ENCODE measurements at regions not wholly inside any gene's neighbourhood (a gene's known extent, or its start where the extent isn't known, plus 50 kb on each side); places are given as distances from the start of the nearest gene placed in this dataset.
A peak's percentile ranks its signal among the peaks of the same experiment; 100 is the strongest.

DNA sequence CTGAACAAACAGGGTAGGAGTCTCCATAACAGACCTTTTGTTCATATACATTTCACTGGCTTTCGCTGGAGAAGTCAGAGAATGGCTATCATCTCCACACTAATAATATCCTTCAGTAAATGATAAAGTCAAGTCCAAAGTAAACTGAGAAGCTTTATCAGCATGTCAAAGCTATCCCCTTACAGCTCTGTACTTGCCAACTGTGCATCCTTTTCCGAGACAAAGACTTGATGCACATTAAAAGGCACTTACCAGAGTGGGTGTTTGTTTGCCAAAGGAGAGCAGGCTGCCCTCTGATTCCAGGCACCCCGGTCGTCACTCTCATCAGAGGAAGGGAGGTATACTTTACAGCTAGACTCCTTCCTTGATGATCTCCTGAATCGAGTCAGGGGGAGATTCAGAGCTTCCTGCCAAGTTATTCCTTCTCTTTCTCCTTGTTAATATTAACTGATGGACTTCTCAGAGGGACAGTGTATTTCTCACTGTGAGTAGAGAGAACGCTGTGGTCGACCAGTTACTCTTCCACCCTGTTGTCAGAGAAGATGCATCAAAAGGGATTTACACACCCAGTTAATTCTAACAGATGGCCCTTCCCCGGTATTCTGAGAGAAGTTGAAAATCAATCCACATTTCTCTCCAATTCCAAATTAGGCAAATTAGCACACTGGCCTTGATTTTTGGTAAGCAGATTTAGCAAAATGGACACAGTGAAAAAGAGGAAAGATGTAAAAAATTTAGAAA lies 504.7 kb upstream of the NR2F2 start:
- H4K20me1 ChIP-seq (ENCODE audit: control insufficient read depth, extremely low read depth, insufficient read depth, low read length) = no peaks in the 10 kb centered on the region
- dilution Hi-C loops (cut with MboI; ENCODE audit: extremely low pct_ligation_motif_present, low sequenced_read_pairs) = no loop called here
- no peak for FAIRE-seq
- no peak for DNase-seq (ENCODE audit: low read depth, low spot score)
- no peaks in the 10 kb centered on the region for H3K79me2 ChIP-seq (ENCODE audit: control insufficient read depth, insufficient read depth, low read length)
- TF ChIP-seq, protein P1, sequence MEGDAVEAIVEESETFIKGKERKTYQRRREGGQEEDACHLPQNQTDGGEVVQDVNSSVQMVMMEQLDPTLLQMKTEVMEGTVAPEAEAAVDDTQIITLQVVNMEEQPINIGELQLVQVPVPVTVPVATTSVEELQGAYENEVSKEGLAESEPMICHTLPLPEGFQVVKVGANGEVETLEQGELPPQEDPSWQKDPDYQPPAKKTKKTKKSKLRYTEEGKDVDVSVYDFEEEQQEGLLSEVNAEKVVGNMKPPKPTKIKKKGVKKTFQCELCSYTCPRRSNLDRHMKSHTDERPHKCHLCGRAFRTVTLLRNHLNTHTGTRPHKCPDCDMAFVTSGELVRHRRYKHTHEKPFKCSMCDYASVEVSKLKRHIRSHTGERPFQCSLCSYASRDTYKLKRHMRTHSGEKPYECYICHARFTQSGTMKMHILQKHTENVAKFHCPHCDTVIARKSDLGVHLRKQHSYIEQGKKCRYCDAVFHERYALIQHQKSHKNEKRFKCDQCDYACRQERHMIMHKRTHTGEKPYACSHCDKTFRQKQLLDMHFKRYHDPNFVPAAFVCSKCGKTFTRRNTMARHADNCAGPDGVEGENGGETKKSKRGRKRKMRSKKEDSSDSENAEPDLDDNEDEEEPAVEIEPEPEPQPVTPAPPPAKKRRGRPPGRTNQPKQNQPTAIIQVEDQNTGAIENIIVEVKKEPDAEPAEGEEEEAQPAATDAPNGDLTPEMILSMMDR (optimal IDR thresholded peaks at IDR 0.05 in 1 of 3, IDR thresholded peaks at IDR 0.05 in 1 of 3, conservative IDR thresholded peaks at IDR 0.05 in 1 of 3; ENCODE audit: extremely low read depth in 1 of 3, insufficient read depth in 2 of 3, low read length in 3 of 3) = no peak
- no peak for TF ChIP-seq EZH2 (IDR thresholded peaks at IDR 0.05; ENCODE audit: low read length)
- no peaks in the 10 kb centered on the region for H3K9me3 ChIP-seq (ENCODE audit: control insufficient read depth, low read depth, low read length)
- no peak overlapping the region for H3K27ac ChIP-seq (ENCODE audit: control insufficient read depth, insufficient read depth, low read length)
- no peak overlapping the region for H2AFZ ChIP-seq (ENCODE audit: control insufficient read depth, low read length)
- H3K4me1 ChIP-seq (ENCODE audit: control insufficient read depth, extremely low read depth, insufficient read depth, low read length) = no peaks in the 10 kb centered on the region
- H3K9me1 ChIP-seq (ENCODE audit: control insufficient read depth, extremely low read depth, insufficient read depth, low read length) = no peaks in the 10 kb centered on the region
- no peaks in the 10 kb centered on the region for H3K27me3 ChIP-seq (ENCODE audit: control insufficient read depth, extremely low read depth, insufficient read depth, low read length)
- H3K4me3 ChIP-seq (ENCODE audit: control insufficient read depth in 2 of 3, extremely low read depth in 1 of 3, insufficient read depth in 2 of 3, low read depth in 1 of 3, low read length in 3 of 3) = no peak overlapping the region
- no peak overlapping the region for H3K4me2 ChIP-seq (ENCODE audit: control insufficient read depth, extremely low read depth, insufficient read depth, low read depth, low read length)
- H3K9ac ChIP-seq (ENCODE audit: control insufficient read depth, extremely low read depth, insufficient read depth, low read length) = no peak overlapping the region
- no peaks in the 10 kb centered on the region for H3K36me3 ChIP-seq (ENCODE audit: control insufficient read depth in 2 of 2, extremely low read depth in 1 of 2, insufficient read depth in 2 of 2, low read length in 2 of 2)

DNA sequence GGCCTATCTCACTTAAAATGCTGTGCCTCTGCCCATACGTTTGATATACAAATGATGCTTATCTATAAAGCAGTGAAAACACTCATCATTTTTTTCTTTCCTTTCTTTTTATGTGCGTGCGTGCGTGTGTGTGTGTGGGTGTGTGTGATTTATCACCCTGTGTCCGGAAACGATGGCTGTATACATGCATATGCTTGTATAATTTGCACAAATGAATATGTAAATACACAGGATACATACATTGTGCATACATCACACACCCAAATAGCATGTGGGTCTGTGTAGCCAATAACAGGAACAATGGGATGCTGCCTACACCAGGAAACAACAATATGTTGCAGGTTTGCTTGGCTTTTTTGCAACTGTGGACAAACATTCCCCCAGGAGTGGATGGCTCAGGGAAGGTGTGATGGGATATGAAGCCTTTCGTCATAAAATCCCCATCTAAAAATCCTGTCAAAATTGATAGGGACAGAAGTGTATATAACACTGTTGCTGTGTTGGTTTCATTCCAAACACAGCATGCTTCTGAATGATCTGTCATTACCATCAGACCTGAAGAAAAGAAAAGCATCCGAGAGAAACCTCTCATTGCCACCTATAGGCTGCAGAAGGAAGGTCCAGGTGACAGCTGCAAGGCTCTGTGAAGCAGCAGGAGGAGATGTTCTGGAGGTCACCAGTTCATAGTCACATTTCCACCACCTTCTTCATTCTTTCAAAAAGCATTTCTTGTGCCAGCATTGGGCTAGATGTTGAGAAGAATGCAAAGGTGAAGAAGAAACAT lies 503.9 kb upstream of the NR2F2 start:
- Histone ChIP-seq H3K4me3 (ENCODE audit: control insufficient read depth in 2 of 3, extremely low read depth in 1 of 3, insufficient read depth in 2 of 3, low read depth in 1 of 3, low read length in 3 of 3) (no peak overlapping the region), H3K36me3 (ENCODE audit: control insufficient read depth in 2 of 2, extremely low read depth in 1 of 2, insufficient read depth in 2 of 2, low read length in 2 of 2) (no peaks in the 10 kb centered on the region), H3K4me1 (ENCODE audit: control insufficient read depth, extremely low read depth, insufficient read depth, low read length) (no peaks in the 10 kb centered on the region), H3K27me3 (ENCODE audit: control insufficient read depth, extremely low read depth, insufficient read depth, low read length) (no peaks in the 10 kb centered on the region), H3K79me2 (ENCODE audit: control insufficient read depth, insufficient read depth, low read length) (no peaks in the 10 kb centered on the region), H3K9me3 (ENCODE audit: control insufficient read depth, low read depth, low read length) (no peaks in the 10 kb centered on the region), H3K4me2 (ENCODE audit: control insufficient read depth, extremely low read depth, insufficient read depth, low read depth, low read length) (no peak overlapping the region), H3K27ac (ENCODE audit: control insufficient read depth, insufficient read depth, low read length) (no peak overlapping the region), H3K9ac (ENCODE audit: control insufficient read depth, extremely low read depth, insufficient read depth, low read length) (no peak overlapping the region), H3K9me1 (ENCODE audit: control insufficient read depth, extremely low read depth, insufficient read depth, low read length) (no peaks in the 10 kb centered on the region), H4K20me1 (ENCODE audit: control insufficient read depth, extremely low read depth, insufficient read depth, low read length) (no peaks in the 10 kb centered on the region), H2AFZ (ENCODE audit: control insufficient read depth, low read length) (no peak overlapping the region)
- TF ChIP-seq, protein P1 (optimal IDR thresholded peaks at IDR 0.05 in 1 of 3, IDR thresholded peaks at IDR 0.05 in 1 of 3, conservative IDR thresholded peaks at IDR 0.05 in 1 of 3; ENCODE audit: extremely low read depth in 1 of 3, insufficient read depth in 2 of 3, low read length in 3 of 3) = peak in 2 of 3 experiments; percentile 39 to 50
- no peak for TF ChIP-seq EZH2 (IDR thresholded peaks at IDR 0.05; ENCODE audit: low read length)
- FAIRE-seq = no peak
- no peak for DNase-seq (ENCODE audit: low read depth, low spot score)
- dilution Hi-C loops (cut with MboI; ENCODE audit: extremely low pct_ligation_motif_present, low sequenced_read_pairs) = no loop called here

Data from keratinocyte (primary cell).